Fibroblast of the aortic adventitia (primary cell): ENCODE measurements at regions not wholly inside any gene's neighbourhood (a gene's known extent, or its start where the extent isn't known, plus 50 kb on each side); places are given as distances from the start of the nearest gene placed in this dataset.

Source experiments
- DNase-seq: peaks from one replicate; pipeline ENCODE4 v3.0.0-alpha.2; 2010; ENCODE audit warnings: low read depth
- H3K4me3 ChIP-seq: 2 replicates; pipeline ENCODE4 v1.5.1; 2011; ENCODE audit warnings: low read depth, mild to moderate bottlenecking, control low read depth, low read length, moderate library complexity
- TF ChIP-seq, protein P1 (sequence below): IDR thresholded peaks from 2 replicates; pipeline ENCODE4 v1.5.1; 2011; ENCODE audit warnings: mild to moderate bottlenecking, low read length, control low read depth, inconsistent platforms; ENCODE audit not compliant: insufficient read depth

GRCh38 chr22:49660794-49661781, 166.6 kb downstream of the BRD1 start:
- no peak for DNase-seq
- TF ChIP-seq, protein P1, sequence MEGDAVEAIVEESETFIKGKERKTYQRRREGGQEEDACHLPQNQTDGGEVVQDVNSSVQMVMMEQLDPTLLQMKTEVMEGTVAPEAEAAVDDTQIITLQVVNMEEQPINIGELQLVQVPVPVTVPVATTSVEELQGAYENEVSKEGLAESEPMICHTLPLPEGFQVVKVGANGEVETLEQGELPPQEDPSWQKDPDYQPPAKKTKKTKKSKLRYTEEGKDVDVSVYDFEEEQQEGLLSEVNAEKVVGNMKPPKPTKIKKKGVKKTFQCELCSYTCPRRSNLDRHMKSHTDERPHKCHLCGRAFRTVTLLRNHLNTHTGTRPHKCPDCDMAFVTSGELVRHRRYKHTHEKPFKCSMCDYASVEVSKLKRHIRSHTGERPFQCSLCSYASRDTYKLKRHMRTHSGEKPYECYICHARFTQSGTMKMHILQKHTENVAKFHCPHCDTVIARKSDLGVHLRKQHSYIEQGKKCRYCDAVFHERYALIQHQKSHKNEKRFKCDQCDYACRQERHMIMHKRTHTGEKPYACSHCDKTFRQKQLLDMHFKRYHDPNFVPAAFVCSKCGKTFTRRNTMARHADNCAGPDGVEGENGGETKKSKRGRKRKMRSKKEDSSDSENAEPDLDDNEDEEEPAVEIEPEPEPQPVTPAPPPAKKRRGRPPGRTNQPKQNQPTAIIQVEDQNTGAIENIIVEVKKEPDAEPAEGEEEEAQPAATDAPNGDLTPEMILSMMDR = no peak
- H3K4me3 ChIP-seq = no peak overlapping the region

GRCh38 chr22:49660321-49660720, 167.4 kb downstream of the BRD1 start:
- TF ChIP-seq, protein P1 = no peak

DNA sequence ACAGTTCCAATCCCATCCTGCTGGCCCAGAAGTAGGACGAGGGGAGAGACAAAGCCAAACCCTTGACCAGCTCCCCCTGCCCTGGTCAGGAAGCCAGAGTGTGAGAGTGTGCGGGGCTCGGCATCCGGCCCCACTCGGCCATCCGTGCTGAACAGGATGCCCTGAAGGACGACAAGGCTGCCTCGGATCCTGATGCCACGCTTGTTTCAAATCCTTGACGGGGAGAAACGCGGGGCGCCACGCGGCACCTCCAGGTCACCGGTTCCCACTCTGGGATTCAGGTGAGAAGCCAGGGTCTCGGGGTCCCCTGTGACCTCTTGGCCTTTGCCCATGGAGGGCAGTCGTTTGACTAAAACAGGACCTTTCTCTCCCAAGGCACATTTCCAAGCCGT, 167.8 kb downstream of the BRD1 start:
- TF ChIP-seq, protein P1 = no peak
- no peak for DNase-seq
- no peak overlapping the region for H3K4me3 ChIP-seq

More at GRCh38 chr22:49660321-49660720, 167.4 kb downstream of the BRD1 start:
- H3K4me3 ChIP-seq = no peak overlapping the region
- DNase-seq = no peak

DNA sequence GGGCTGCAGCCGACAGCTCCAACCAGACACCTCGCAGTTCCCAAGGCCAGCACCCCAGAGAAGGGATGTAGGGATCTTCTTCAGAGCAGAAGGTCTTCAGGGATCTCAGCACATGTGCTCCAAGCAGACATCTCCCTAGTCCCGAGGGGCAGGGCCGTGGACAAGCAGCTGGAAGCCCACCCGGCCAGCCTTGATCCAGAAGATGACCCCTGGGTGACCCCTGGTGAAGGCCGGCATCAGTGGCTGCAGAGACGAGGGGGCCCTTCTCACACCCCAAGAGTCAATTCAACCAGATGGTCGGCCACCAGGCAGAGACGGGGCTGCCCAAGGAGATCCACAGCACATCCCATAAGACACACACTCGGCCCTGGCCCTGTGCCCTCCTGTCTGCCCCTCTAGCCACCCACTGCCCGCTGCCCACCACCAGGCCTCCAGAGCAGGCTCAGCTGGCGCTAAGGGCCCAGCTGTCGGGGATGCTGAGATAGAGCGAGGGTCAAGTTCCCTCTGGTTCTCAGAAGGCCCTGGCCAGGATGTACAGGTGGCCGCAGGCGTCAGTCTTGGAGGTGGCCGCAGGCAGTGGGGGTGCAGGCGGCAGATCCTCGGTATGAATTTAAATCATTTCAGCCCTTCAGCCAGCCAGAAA, 168.3 kb downstream of the BRD1 start:
- H3K4me3 ChIP-seq = no peak overlapping the region
- TF ChIP-seq, protein P1 = no peak
- DNase-seq = no peak

DNA sequence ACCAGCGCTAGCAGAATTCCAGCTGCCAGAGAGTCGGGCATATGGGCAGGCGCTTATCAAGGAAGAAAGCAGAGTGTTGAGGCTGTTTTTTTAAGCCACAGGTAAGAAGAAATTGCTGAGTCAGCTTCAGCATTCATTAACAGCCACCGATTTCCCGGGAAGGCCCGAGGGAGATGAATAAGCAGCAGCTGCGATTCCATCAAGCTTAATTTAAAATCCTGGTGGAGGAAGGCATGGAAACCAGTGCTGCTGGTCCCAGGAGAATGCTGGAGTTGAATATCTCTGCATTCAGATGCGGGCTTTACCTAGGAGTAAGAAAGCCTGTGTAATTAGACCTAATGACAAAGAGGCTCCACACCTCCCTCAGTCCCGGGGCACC, 168.8 kb downstream of the BRD1 start:
- no peak for DNase-seq
- H3K4me3 ChIP-seq = no peak overlapping the region
- TF ChIP-seq, protein P1 = no peak

DNA sequence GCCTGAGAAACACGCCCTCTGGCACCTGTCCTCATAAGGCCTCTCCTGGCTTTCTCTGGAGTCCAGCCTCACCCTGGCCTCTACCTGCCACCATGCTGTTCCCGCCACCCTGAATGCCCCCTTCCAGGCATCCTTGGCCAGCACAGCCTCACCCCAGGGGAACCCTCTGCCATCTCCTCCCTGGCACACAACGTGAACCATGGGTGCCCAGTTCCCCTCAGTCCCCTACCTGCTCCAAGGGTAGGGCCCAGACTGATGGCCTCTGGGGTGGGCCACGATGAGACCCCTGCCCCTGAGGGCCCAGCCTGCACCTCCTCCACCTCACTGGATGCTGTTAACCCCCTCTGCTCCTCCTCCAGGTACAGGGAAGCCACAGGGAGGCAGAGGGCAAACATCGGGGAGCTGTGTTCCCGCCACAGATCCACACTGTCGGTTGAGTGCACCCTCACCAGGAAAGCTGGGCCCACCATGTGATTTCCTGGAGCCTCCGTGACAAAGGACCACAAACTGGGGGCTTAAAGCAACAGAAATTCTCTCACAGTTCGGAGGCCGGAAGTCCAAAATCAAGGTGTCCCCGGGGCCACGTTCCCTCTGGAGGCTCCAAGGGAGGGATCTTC, 169.6 kb downstream of the BRD1 start:
- no peak overlapping the region for H3K4me3 ChIP-seq
- DNase-seq = no peak
- TF ChIP-seq, protein P1 = no peak
